ENCODE measurements at regions not wholly inside any gene's neighbourhood (a gene's known extent, or its start where the extent isn't known, plus 50 kb on each side); places are given as distances from the start of the nearest gene placed in this dataset.

GRCh38 chr9:19623941-19624340 is 164.9 kb downstream of the SLC24A2 start:
- 56 to 61% methylated on average over 4 of the region's 4 CpGs for whole genome bisulfite sequencing, 2 donors
- no peak for DNase-seq

GRCh38 chr9:19620326-19620725 is 168.5 kb downstream of the SLC24A2 start:
- Histone ChIP-seq H3K36me3 (ENCODE audit: low read depth, missing control alignments) (no peaks in the 10 kb centered on the region), H3K4me3 (no peak overlapping the region), H3K27me3 (no peaks in the 10 kb centered on the region), H3K27ac (no peak overlapping the region), H3K4me1 (no peaks in the 10 kb centered on the region), H3K9me3 (no peaks in the 10 kb centered on the region)
- no peak for DNase-seq
- intact Hi-C loops (cut with DNase I; ENCODE audit: low total_unique reads), result no loop called here
- 67 to 72% methylated on average over 4 of the region's 4 CpGs for WGBS, 2 donors
- no peak for TF ChIP-seq CTCF (IDR thresholded peaks at IDR 0.05)
- no peak for TF ChIP-seq POLR2A (IDR thresholded peaks at IDR 0.05)

More at GRCh38 chr9:19623941-19624340, 164.9 kb downstream of the SLC24A2 start:
- Histone ChIP-seq H3K4me1 (no peaks in the 10 kb centered on the region), H3K27ac (no peak overlapping the region), H3K27me3 (no peaks in the 10 kb centered on the region), H3K9me3 (no peaks in the 10 kb centered on the region), H3K4me3 (no peak overlapping the region), H3K36me3 (ENCODE audit: low read depth, missing control alignments) (no peaks in the 10 kb centered on the region)
- intact Hi-C loops (cut with DNase I; ENCODE audit: low total_unique reads), result no loop called here
- no peak for TF ChIP-seq CTCF (IDR thresholded peaks at IDR 0.05)
- no peak for TF ChIP-seq POLR2A (IDR thresholded peaks at IDR 0.05)

GRCh38 chr9:19619221-19619620 is 169.6 kb downstream of the SLC24A2 start:
- TF ChIP-seq CTCF (IDR thresholded peaks at IDR 0.05), result no peak
- no peak for TF ChIP-seq POLR2A (IDR thresholded peaks at IDR 0.05)
- Histone ChIP-seq H3K27me3 (no peaks in the 10 kb centered on the region), H3K27ac (no peak overlapping the region), H3K4me3 (no peak overlapping the region), H3K9me3 (no peaks in the 10 kb centered on the region), H3K36me3 (ENCODE audit: low read depth, missing control alignments) (no peaks in the 10 kb centered on the region), H3K4me1 (no peaks in the 10 kb centered on the region)
- DNase-seq, result no peak
- intact Hi-C loops (cut with DNase I; ENCODE audit: low total_unique reads), result no loop called here
- WGBS, 2 donors, result 68 to 70% methylated on average over 7 of the region's 7 CpGs

GRCh38 chr9:19618816-19619215 is 170.0 kb downstream of the SLC24A2 start:
- 66 to 77% methylated on average over 2 of the region's 2 CpGs for WGBS, 2 donors
- H3K27ac ChIP-seq, result no peak overlapping the region
- TF ChIP-seq POLR2A (IDR thresholded peaks at IDR 0.05), result no peak
- TF ChIP-seq CTCF (IDR thresholded peaks at IDR 0.05), result no peak

GRCh38 chr9:19615036-19615624 is 173.7 kb downstream of the SLC24A2 start:
- intact Hi-C loops (cut with DNase I; ENCODE audit: low total_unique reads), result no loop called here
- WGBS, 2 donors, result 72 to 83% methylated on average over 6 of the region's 6 CpGs
- no peak overlapping the region for H3K4me3 ChIP-seq

More at GRCh38 chr9:19618816-19619215, 170.0 kb downstream of the SLC24A2 start:
- H3K4me1 ChIP-seq, result no peaks in the 10 kb centered on the region
- no peak for DNase-seq
- intact Hi-C loops (cut with DNase I; ENCODE audit: low total_unique reads), result no loop called here
- no peaks in the 10 kb centered on the region for H3K36me3 ChIP-seq (ENCODE audit: low read depth, missing control alignments)
- H3K4me3 ChIP-seq, result no peak overlapping the region
- H3K27me3 ChIP-seq, result no peaks in the 10 kb centered on the region
- no peaks in the 10 kb centered on the region for H3K9me3 ChIP-seq

More at GRCh38 chr9:19615036-19615624, 173.7 kb downstream of the SLC24A2 start:
- H3K4me1 ChIP-seq, result no peaks in the 10 kb centered on the region
- TF ChIP-seq POLR2A (IDR thresholded peaks at IDR 0.05) (no peak), CTCF (IDR thresholded peaks at IDR 0.05) (no peak)
- H3K27me3 ChIP-seq, result no peaks in the 10 kb centered on the region
- no peaks in the 10 kb centered on the region for H3K9me3 ChIP-seq
- H3K27ac ChIP-seq, result no peak overlapping the region
- DNase-seq, result no peak
- H3K36me3 ChIP-seq (ENCODE audit: low read depth, missing control alignments), result no peaks in the 10 kb centered on the region
